ENCODE measurements at regions not wholly inside any gene's neighbourhood (a gene's known extent, or its start where the extent isn't known, plus 50 kb on each side); places are given as distances from the start of the nearest gene placed in this dataset.

- peaks cover 2% of the 10 kb centered on the region for H3K27me3 Mint-ChIP-seq (ENCODE audit: low read depth, poor library complexity)
- no peaks in the 10 kb centered on the region for H3K4me1 Mint-ChIP-seq
- H3K27ac Mint-ChIP-seq: no peak overlapping the region
- DNase-seq: no peak
- H3K4me3 Mint-ChIP-seq: no peak overlapping the region
- H3K36me3 Mint-ChIP-seq (ENCODE audit: low read depth): peaks cover 6% of the 10 kb centered on the region
- no peak for TF ChIP-seq CTCF (IDR thresholded peaks at IDR 0.05)
- peaks cover 34% of the 10 kb centered on the region for H3K9me3 Mint-ChIP-seq
These were observed 123.3 kb upstream of the USP24 start for GRCh38 chr1:55338448-55338820.

GRCh38 chr1:55337801-55338447, 122.8 kb upstream of the USP24 start:
- peak; percentile 20 for TF ChIP-seq CTCF (IDR thresholded peaks at IDR 0.05)
- Mint-ChIP-seq H3K4me1 (peaks cover under 1% of the 10 kb centered on the region), H3K27me3 (ENCODE audit: low read depth, poor library complexity) (peaks cover 3% of the 10 kb centered on the region), H3K9me3 (peaks cover 30% of the 10 kb centered on the region), H3K27ac (no peak overlapping the region), H3K36me3 (ENCODE audit: low read depth) (peaks cover 6% of the 10 kb centered on the region), H3K4me3 (no peak overlapping the region)
- no peak for DNase-seq

- no peak for TF ChIP-seq CTCF (IDR thresholded peaks at IDR 0.05)
- H3K27me3 Mint-ChIP-seq (ENCODE audit: low read depth, poor library complexity): peaks cover 9% of the 10 kb centered on the region
- H3K4me1 Mint-ChIP-seq: peaks cover 7% of the 10 kb centered on the region
- no peak overlapping the region for H3K4me3 Mint-ChIP-seq
- H3K36me3 Mint-ChIP-seq (ENCODE audit: low read depth): peaks cover 1% of the 10 kb centered on the region
- DNase-seq: no peak
- peaks cover 15% of the 10 kb centered on the region for H3K9me3 Mint-ChIP-seq
- H3K27ac Mint-ChIP-seq: no peak overlapping the region
These were observed 119.6 kb upstream of the USP24 start for GRCh38 chr1:55334797-55335196.

GRCh38 chr1:55334160-55334559, 119.0 kb upstream of the USP24 start:
- peaks cover 10% of the 10 kb centered on the region for H3K9me3 Mint-ChIP-seq
- no peaks in the 10 kb centered on the region for H3K36me3 Mint-ChIP-seq (ENCODE audit: low read depth)
- H3K4me1 Mint-ChIP-seq: peaks cover 7% of the 10 kb centered on the region
- H3K4me3 Mint-ChIP-seq: no peak overlapping the region
- H3K27ac Mint-ChIP-seq: no peak overlapping the region
- no peak for TF ChIP-seq CTCF (IDR thresholded peaks at IDR 0.05)
- no peak for DNase-seq
- H3K27me3 Mint-ChIP-seq (ENCODE audit: low read depth, poor library complexity): peaks cover 9% of the 10 kb centered on the region

GRCh38 chr1:55333461-55333860, 118.3 kb upstream of the USP24 start:
- Mint-ChIP-seq H3K36me3 (ENCODE audit: low read depth) (no peaks in the 10 kb centered on the region), H3K4me1 (peaks cover 13% of the 10 kb centered on the region), H3K27ac (peak overlapping the region; percentile 68), H3K27me3 (ENCODE audit: low read depth, poor library complexity) (peaks cover 9% of the 10 kb centered on the region), H3K4me3 (no peak overlapping the region), H3K9me3 (peaks cover 5% of the 10 kb centered on the region)
- TF ChIP-seq CTCF (IDR thresholded peaks at IDR 0.05): no peak
- no peak for DNase-seq

- Mint-ChIP-seq H3K36me3 (ENCODE audit: low read depth) (no peaks in the 10 kb centered on the region), H3K27ac (no peak overlapping the region), H3K9me3 (no peaks in the 10 kb centered on the region), H3K4me3 (no peak overlapping the region), H3K4me1 (peaks cover 24% of the 10 kb centered on the region), H3K27me3 (ENCODE audit: low read depth, poor library complexity) (peaks cover 12% of the 10 kb centered on the region)
- DNase-seq: no peak
- TF ChIP-seq CTCF (IDR thresholded peaks at IDR 0.05): no peak
These were observed 116.2 kb upstream of the USP24 start for GRCh38 chr1:55331351-55331750.

Measured in nephron progenitor cell (in vitro differentiated cells).